ENCODE measurements at regions not wholly inside any gene's neighbourhood (a gene's known extent, or its start where the extent isn't known, plus 50 kb on each side); places are given as distances from the start of the nearest gene placed in this dataset.

DNA sequence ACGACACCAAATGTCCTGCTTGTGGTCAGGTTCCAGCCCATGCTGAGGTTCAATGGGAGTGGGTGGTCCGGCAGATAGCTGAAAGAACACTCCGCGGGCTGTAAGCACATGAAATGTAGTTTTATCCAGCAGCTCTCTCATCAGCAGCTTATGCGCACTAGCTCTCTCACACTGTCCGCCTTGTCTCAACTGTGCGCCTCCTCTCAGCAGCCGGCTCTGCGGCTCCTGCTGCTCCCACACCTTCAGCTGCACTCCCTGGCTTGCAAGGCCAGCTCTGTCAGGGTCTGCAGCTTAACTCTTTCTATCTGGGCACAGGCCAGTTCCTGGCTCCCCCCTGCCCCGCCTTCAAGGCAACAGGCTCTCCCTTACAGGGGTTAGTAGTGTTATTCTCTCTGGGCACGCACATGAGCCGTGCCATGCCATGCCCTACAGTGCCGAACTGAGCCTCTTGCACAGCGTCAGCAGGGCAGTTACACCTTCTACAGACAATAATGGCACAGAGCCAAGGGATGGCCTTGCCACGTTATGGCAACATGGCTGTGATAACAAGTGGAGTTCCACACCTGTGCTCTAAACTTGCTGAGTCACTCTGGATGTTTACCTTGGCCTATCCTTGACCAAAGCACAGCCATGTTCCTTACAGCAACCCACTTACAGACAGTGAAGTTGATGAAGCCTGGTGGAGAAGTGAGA, 84.0 kb upstream of the LRFN2 start:
- Histone ChIP-seq H3K9ac (replicated peaks in 1 of 4; ENCODE audit: extremely low read depth in 1 of 4, low read depth in 3 of 4, low read length in 3 of 4) (no peak overlapping the region), H3K23ac (ENCODE audit: insufficient read length) (no peak overlapping the region), H4K8ac (ENCODE audit: extremely low read depth, insufficient read depth, low read length) (peak overlapping the region; percentile 28; the same call in 1 of the 2 replicates), H2AK5ac (ENCODE audit: low read depth, low read length) (0 out of 2 replicates have a peak overlapping the region, but pooled peaks have one; percentile 5), H3K14ac (ENCODE audit: insufficient read length) (no peak overlapping the region), H3K4me2 (ENCODE audit: insufficient read depth in 1 of 2, low read depth in 2 of 2, low read length in 2 of 2) (no peak overlapping the region), H2BK5ac (ENCODE audit: low read depth, low read length) (peak overlapping the region; percentile 61; the same call in 1 of the 2 replicates), H3K56ac (replicated peaks; ENCODE audit: insufficient read length, low read depth, low read length) (no peak overlapping the region), H2BK12ac (ENCODE audit: low read depth, low read length) (peak overlapping the region; percentile 19; the same call in 1 of the 2 replicates), H3K4ac (replicated peaks; ENCODE audit: insufficient read length, low read depth, low read length) (no peak overlapping the region), H3K18ac (ENCODE audit: extremely low read depth, low read length) (no peak overlapping the region), H3K4me3 (ENCODE audit: extremely low read depth in 1 of 4, insufficient read depth in 2 of 4, low read depth in 3 of 4, low read length in 4 of 4) (no peak overlapping the region), H2BK15ac (ENCODE audit: low read length) (peak overlapping the region; percentile 74; the same call in 1 of the 2 replicates), H3K23me2 (ENCODE audit: low read depth, low read length) (no peaks in the 10 kb centered on the region), H2BK20ac (ENCODE audit: low read length) (no peak overlapping the region), H3K27ac (ENCODE audit: low read depth, low read length) (no peak overlapping the region), H4K5ac (ENCODE audit: insufficient read length, low read depth, low read length) (no peak overlapping the region), H4K91ac (replicated peaks; ENCODE audit: insufficient read length, low read length) (no peak overlapping the region), H3K27me3 (replicated peaks in 1 of 4; ENCODE audit: control insufficient read depth in 3 of 4, extremely low read depth in 1 of 4, insufficient read depth in 3 of 4, low read length in 3 of 4) (0 out of 7 replicates have a peak, but pooled peaks cover 0 to 2% (median 0%) of the 10 kb centered on the region in 4 experiments), H2AFZ (ENCODE audit: low read length) (0 out of 2 replicates have a peak overlapping the region, but pooled peaks have one; percentile 1), H3K79me1 (ENCODE audit: low read depth, low read length) (no peaks in the 10 kb centered on the region), H3K9me3 (ENCODE audit: insufficient read depth in 2 of 2, low read depth in 1 of 2, low read length in 1 of 2) (0 out of 4 replicates have a peak, but pooled peaks cover 0 to 2% of the 10 kb centered on the region in 2 experiments), H4K20me1 (replicated peaks in 1 of 2; ENCODE audit: control insufficient read depth in 1 of 2, insufficient read depth in 2 of 2, low read length in 2 of 2) (no peaks in the 10 kb centered on the region), H3K4me1 (replicated peaks in 1 of 4; ENCODE audit: control insufficient read depth in 3 of 4, insufficient read depth in 4 of 4, low read length in 3 of 4) (no peaks in the 10 kb centered on the region), H3K36me3 (ENCODE audit: control insufficient read depth in 2 of 4, insufficient read depth in 4 of 4, low read length in 3 of 4) (no peaks in the 10 kb centered on the region), H2BK120ac (replicated peaks; ENCODE audit: low read depth, low read length) (no peak overlapping the region), H3K79me2 (ENCODE audit: control insufficient read depth in 1 of 2, insufficient read depth in 2 of 2, low read length in 2 of 2) (no peaks in the 10 kb centered on the region)
- FAIRE-seq (no peak), DNase-seq (ENCODE audit: low read depth in 1 of 2, low spot score in 2 of 2) (no peak)
- ChIA-PET POLR2A (ENCODE audit: partially characterized antibody) (no interaction called here), CTCF (ENCODE audit: partially characterized antibody) (interaction anchor here (0.7 to 3.4 kb wide), 15 partner anchors 8 to 386 kb away, joined by 3 to 20 read pairs (median 5); no protein-coding TSS in a partner anchor)
- 91% methylated on average over 15 of the region's 15 CpGs; no CpG with 5 or more reads in 1 of the 2 experiments for WGBS, 2 experiments (ENCODE audit: extremely low coverage in 1 of 2, insufficient coverage in 1 of 2, insufficient read length in 1 of 2, insufficient replicate concordance in 2 of 2, low coverage in 1 of 2, low lambda C conversion rate in 2 of 2, missing lambda C conversion rate in 1 of 2)
- TF ChIP-seq CHD2 (IDR thresholded peaks at IDR 0.05; ENCODE audit: low read length) = no peak
- TF ChIP-seq EP300 (IDR thresholded peaks at IDR 0.05; ENCODE audit: borderline replicate concordance in 1 of 2, low read depth in 2 of 2, low read length in 2 of 2) = no peak
